ENCODE measurements at regions not wholly inside any gene's neighbourhood (a gene's known extent, or its start where the extent isn't known, plus 50 kb on each side); places are given as distances from the start of the nearest gene placed in this dataset.

DNA sequence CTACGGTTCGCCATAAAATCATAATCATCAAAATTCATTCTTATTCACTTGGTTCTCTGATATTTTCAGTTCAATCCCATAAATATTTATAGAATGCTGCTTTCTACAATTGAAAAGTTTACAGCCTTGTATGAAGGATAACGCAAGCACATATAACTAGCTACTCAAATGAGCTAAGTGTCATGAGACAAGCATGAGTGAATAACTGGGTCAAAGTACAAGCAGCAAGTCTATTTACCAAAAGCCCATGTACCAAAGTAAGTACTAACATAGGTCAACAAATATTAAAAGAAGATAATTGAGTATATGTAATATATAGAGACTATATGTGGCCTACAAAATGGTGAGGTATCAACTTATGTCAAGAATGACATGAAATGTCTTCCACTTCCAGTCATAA is 596.6 kb downstream of the GBE1 start:
- H3K4me1 ChIP-seq (replicated peaks) = no peaks in the 10 kb centered on the region
- DNase-seq (ENCODE audit: low read depth in 1 of 2, low spot score in 2 of 2) = no peak
- H3K36me3 ChIP-seq = no peaks in the 10 kb centered on the region
- no peaks in the 10 kb centered on the region for H3K27me3 ChIP-seq (replicated peaks)
- no peaks in the 10 kb centered on the region for H3K9me3 ChIP-seq (replicated peaks)
- H3K4me3 ChIP-seq = no peak overlapping the region
- H3K27ac ChIP-seq = no peak overlapping the region

DNA sequence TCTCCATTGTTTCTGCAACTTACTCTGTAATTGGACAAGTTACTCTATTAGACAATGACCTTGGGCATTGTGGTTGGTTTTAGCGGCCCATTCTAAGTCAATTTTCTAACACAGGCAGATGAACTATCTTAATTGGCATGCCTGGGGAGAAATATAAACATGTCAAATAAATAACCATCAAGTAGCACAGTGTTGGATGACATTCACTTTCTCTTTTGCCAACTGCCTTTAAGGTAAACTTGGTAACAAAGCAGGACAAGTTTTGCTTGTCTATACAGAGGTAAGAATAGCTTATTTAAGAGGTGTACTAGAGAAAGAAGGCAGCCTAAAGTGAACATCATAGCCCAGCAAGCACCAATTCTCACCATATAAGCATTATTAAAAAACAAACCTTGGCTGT is 599.6 kb downstream of the GBE1 start:
- Histone ChIP-seq H3K27ac (no peak overlapping the region), H3K9me3 (replicated peaks) (no peaks in the 10 kb centered on the region), H3K36me3 (no peaks in the 10 kb centered on the region), H3K4me3 (no peak overlapping the region), H3K27me3 (replicated peaks) (no peaks in the 10 kb centered on the region), H3K4me1 (replicated peaks) (no peaks in the 10 kb centered on the region)
- DNase-seq (ENCODE audit: low read depth in 1 of 2, low spot score in 2 of 2) = no peak

- Histone ChIP-seq H3K4me3 (no peak overlapping the region), H3K4me1 (replicated peaks) (no peaks in the 10 kb centered on the region), H3K27me3 (replicated peaks) (no peaks in the 10 kb centered on the region)
Measured at GRCh38 chr3:81161100-81161499, 600.3 kb downstream of the GBE1 start.

GRCh38 chr3:81154611-81155143 is 606.8 kb downstream of the GBE1 start:
- no peaks in the 10 kb centered on the region for H3K36me3 ChIP-seq

More at GRCh38 chr3:81161100-81161499, 600.3 kb downstream of the GBE1 start:
- H3K36me3 ChIP-seq = no peaks in the 10 kb centered on the region
- no peak for DNase-seq (ENCODE audit: low read depth in 1 of 2, low spot score in 2 of 2)
- H3K27ac ChIP-seq = no peak overlapping the region
- no peaks in the 10 kb centered on the region for H3K9me3 ChIP-seq (replicated peaks)

GRCh38 chr3:81152156-81152555 is 609.3 kb downstream of the GBE1 start:
- Histone ChIP-seq H3K4me1 (replicated peaks) (no peaks in the 10 kb centered on the region), H3K27me3 (replicated peaks) (no peaks in the 10 kb centered on the region; the same call in 1 of the 2 replicates), H3K27ac (no peak overlapping the region), H3K4me3 (no peak overlapping the region), H3K9me3 (replicated peaks) (no peaks in the 10 kb centered on the region), H3K36me3 (no peaks in the 10 kb centered on the region)
- no peak for DNase-seq (ENCODE audit: low read depth in 1 of 2, low spot score in 2 of 2)

More at GRCh38 chr3:81154611-81155143, 606.8 kb downstream of the GBE1 start:
- Histone ChIP-seq H3K4me3 (no peak overlapping the region), H3K27me3 (replicated peaks) (no peaks in the 10 kb centered on the region; the same call in 1 of the 2 replicates), H3K27ac (no peak overlapping the region), H3K4me1 (replicated peaks) (no peaks in the 10 kb centered on the region), H3K9me3 (replicated peaks) (no peaks in the 10 kb centered on the region)
- DNase-seq (ENCODE audit: low read depth in 1 of 2, low spot score in 2 of 2) = no peak

DNA sequence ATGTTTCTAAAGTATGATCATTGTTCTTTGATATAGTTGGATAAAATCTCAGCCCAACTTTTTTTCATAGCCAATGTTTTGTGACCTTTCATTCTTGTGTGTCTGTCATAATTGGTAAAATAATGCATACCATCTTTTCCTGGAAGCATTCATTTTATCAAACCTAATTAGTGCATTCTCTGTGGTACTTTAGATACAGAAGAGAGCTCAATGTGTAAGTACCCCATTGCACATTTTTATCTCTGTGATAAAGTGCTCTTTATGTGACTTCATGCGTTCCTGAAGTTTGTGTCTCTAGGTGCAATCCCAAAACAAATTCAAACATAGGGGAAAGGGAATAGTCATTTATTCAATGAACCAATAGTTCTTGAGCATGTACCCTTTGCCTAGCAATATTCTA is 628.5 kb downstream of the GBE1 start:
- Histone ChIP-seq H3K9me3 (replicated peaks) (no peaks in the 10 kb centered on the region), H3K4me3 (no peak overlapping the region), H3K27ac (no peak overlapping the region), H3K36me3 (no peaks in the 10 kb centered on the region), H3K27me3 (replicated peaks) (no peaks in the 10 kb centered on the region), H3K4me1 (replicated peaks) (no peaks in the 10 kb centered on the region)
- no peak for DNase-seq (ENCODE audit: low read depth in 1 of 2, low spot score in 2 of 2)

GRCh38 chr3:81105789-81106488 is 655.5 kb downstream of the GBE1 start:
- Histone ChIP-seq H3K27me3 (replicated peaks) (no peaks in the 10 kb centered on the region), H3K4me3 (no peak overlapping the region), H3K9me3 (replicated peaks) (no peaks in the 10 kb centered on the region), H3K4me1 (replicated peaks) (no peaks in the 10 kb centered on the region), H3K27ac (no peak overlapping the region), H3K36me3 (no peaks in the 10 kb centered on the region)
- DNase-seq (ENCODE audit: low read depth in 1 of 2, low spot score in 2 of 2) = peak in 1 of 2 experiments; percentile 6

DNA sequence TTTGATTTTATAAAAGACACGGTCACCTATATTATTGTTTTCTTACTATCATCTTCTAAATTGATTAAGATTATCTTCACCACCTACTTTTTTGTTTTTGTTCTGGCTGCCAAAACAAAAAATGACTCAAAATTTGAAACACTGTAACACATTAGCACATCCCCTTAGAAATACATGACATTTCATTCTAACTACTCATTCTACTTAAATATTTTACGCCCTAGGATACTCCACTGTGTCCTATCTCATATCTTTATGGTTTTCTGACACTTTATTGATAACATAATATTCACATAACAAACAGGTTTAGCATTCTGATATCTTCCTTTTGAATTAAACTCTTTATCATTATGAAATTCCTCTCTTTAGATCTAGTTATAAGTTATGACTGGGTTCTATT is 656.2 kb downstream of the GBE1 start:
- no peaks in the 10 kb centered on the region for H3K36me3 ChIP-seq

GRCh38 chr3:81097889-81098288 is 663.6 kb downstream of the GBE1 start:
- no peaks in the 10 kb centered on the region for H3K27me3 ChIP-seq (replicated peaks)
- DNase-seq (ENCODE audit: low read depth in 1 of 2, low spot score in 2 of 2) = no peak
- no peak overlapping the region for H3K4me3 ChIP-seq
- H3K4me1 ChIP-seq (replicated peaks) = no peaks in the 10 kb centered on the region
- H3K9me3 ChIP-seq (replicated peaks) = no peaks in the 10 kb centered on the region
- H3K36me3 ChIP-seq = no peaks in the 10 kb centered on the region
- no peak overlapping the region for H3K27ac ChIP-seq

More for the DNA sequence above, 656.2 kb downstream of the GBE1 start:
- Histone ChIP-seq H3K4me1 (replicated peaks) (no peaks in the 10 kb centered on the region), H3K27ac (no peak overlapping the region), H3K9me3 (replicated peaks) (no peaks in the 10 kb centered on the region), H3K4me3 (no peak overlapping the region), H3K27me3 (replicated peaks) (no peaks in the 10 kb centered on the region)
- DNase-seq (ENCODE audit: low read depth in 1 of 2, low spot score in 2 of 2) = no peak

GRCh38 chr3:81095956-81096355 is 665.5 kb downstream of the GBE1 start:
- Histone ChIP-seq H3K36me3 (no peaks in the 10 kb centered on the region), H3K27me3 (replicated peaks) (no peaks in the 10 kb centered on the region), H3K9me3 (replicated peaks) (no peaks in the 10 kb centered on the region), H3K27ac (no peak overlapping the region), H3K4me1 (replicated peaks) (no peaks in the 10 kb centered on the region), H3K4me3 (no peak overlapping the region)
- no peak for DNase-seq (ENCODE audit: low read depth in 1 of 2, low spot score in 2 of 2)

DNA sequence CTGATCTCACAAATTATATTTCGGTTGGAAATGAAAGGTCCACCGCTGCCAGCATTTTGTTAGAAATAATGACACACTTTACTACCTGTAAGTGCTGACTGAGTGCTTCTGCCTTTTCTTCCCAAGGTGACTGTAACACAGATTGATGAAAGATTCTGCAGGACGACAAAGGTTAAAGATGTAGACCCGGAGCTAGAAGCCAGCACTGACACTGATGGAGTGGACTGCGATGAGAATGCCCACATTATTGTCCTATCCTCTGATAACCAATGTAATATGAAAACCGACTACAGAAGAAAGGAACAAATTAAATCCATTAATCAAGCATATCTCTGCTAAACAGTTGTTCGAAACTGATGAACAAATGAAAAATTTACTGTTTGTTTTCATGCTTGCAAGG is 666.5 kb downstream of the GBE1 start:
- H3K27ac ChIP-seq = no peak overlapping the region
- no peak for DNase-seq (ENCODE audit: low read depth in 1 of 2, low spot score in 2 of 2)

GRCh38 chr3:81087607-81088006 is 673.8 kb downstream of the GBE1 start:
- Histone ChIP-seq H3K27me3 (replicated peaks) (no peaks in the 10 kb centered on the region), H3K27ac (no peak overlapping the region), H3K4me1 (replicated peaks) (no peaks in the 10 kb centered on the region), H3K36me3 (no peaks in the 10 kb centered on the region), H3K9me3 (replicated peaks) (no peaks in the 10 kb centered on the region), H3K4me3 (no peak overlapping the region)
- no peak for DNase-seq (ENCODE audit: low read depth in 1 of 2, low spot score in 2 of 2)

More for the DNA sequence above, 666.5 kb downstream of the GBE1 start:
- Histone ChIP-seq H3K27me3 (replicated peaks) (no peaks in the 10 kb centered on the region), H3K36me3 (no peaks in the 10 kb centered on the region), H3K4me1 (replicated peaks) (no peaks in the 10 kb centered on the region), H3K4me3 (no peak overlapping the region), H3K9me3 (replicated peaks) (no peaks in the 10 kb centered on the region)

DNA sequence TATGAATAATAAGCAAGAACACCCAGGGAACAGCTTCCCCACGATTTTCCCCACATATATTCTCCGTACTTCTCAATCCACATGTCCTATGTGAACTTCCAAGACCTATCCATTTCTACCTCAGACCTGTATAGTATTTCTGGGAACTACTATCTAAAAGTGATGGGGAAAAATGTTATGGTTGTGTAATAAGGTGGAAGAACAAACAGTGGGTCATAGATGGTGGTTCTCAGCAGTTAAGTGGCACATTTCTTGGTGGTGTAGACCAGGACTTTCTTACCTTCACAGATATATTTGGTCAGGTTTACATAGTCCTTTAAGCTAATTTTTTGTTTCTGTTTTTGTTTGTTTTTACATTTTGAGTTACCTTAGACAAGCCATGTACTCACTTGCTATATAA is 675.1 kb downstream of the GBE1 start:
- Histone ChIP-seq H3K4me3 (no peak overlapping the region), H3K27me3 (replicated peaks) (no peaks in the 10 kb centered on the region), H3K9me3 (replicated peaks) (no peaks in the 10 kb centered on the region), H3K27ac (no peak overlapping the region), H3K4me1 (replicated peaks) (no peaks in the 10 kb centered on the region), H3K36me3 (no peaks in the 10 kb centered on the region)
- no peak for DNase-seq (ENCODE audit: low read depth in 1 of 2, low spot score in 2 of 2)

DNA sequence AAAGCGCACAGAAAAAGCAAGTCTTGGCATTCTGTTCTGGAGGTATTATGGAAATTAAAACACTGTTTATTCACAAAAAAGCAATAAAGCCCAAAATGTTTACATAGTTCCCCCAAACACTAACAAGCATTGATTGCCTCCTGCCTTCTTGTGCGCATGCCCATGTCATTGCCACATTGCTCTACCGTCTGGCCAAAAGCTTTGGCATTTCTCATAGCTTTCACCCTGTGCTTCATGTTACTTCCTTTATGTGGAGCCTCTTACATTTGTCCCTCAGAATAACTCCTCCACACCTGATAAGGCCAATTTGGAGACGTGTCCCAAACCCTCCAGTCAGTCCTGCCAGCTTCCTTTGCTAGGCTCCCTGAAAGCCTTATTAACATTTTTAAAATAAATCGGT is 680.8 kb downstream of the GBE1 start:
- H3K27me3 ChIP-seq (replicated peaks) = no peaks in the 10 kb centered on the region
- H3K4me3 ChIP-seq = no peak overlapping the region
- H3K27ac ChIP-seq = no peak overlapping the region
- DNase-seq (ENCODE audit: low read depth in 1 of 2, low spot score in 2 of 2) = no peak
- no peaks in the 10 kb centered on the region for H3K36me3 ChIP-seq
- H3K4me1 ChIP-seq (replicated peaks) = no peaks in the 10 kb centered on the region
- H3K9me3 ChIP-seq (replicated peaks) = no peaks in the 10 kb centered on the region

DNA sequence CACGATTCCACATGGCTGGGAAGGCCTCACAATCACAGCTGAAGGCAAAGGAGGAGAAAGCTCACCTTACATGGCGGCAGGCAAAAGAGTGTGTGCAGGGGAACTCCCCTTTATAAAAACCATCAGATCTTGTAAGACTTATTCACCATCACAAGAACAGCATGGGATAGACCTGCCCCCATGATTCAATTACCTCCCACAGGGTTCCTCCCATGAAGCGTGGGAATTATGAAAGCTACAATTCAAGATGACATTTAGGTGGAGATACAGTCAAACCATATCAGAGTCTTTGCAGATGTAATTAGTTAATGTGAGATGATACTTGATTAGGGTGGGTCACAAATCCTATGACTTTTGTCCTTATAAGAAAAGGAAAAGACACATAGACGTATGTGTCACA is 688.9 kb downstream of the GBE1 start:
- Histone ChIP-seq H3K4me1 (replicated peaks) (no peaks in the 10 kb centered on the region), H3K27me3 (replicated peaks) (no peaks in the 10 kb centered on the region), H3K36me3 (no peaks in the 10 kb centered on the region), H3K27ac (no peak overlapping the region), H3K9me3 (replicated peaks) (no peaks in the 10 kb centered on the region), H3K4me3 (no peak overlapping the region)
- DNase-seq (ENCODE audit: low read depth in 1 of 2, low spot score in 2 of 2) = no peak
